OCI-LY7 (cell line): ENCODE measurements at regions not wholly inside any gene's neighbourhood (a gene's known extent, or its start where the extent isn't known, plus 50 kb on each side); places are given as distances from the start of the nearest gene placed in this dataset.

Experiments
- EZH2phosphoT487 ChIP-seq: fragments of 200-600 bp; sonication (generic); IDR thresholded peaks from 2 replicates; pipeline ENCODE4 v1.6.1; 2018; ENCODE audit warnings: low read depth, borderline replicate concordance, mild to moderate bottlenecking, mixed run types, antibody characterized with exemption, low read length, moderate library complexity, mixed read lengths
- TF ChIP-seq, protein P1 (sequence below): fragments of 200-600 bp; sonication (generic); conservative IDR thresholded peaks from 2 replicates; pipeline ENCODE4 v1.5.1; 2014; ENCODE audit warnings: mild to moderate bottlenecking, antibody characterized with exemption, low read length, moderate library complexity, mixed read lengths

DNA sequence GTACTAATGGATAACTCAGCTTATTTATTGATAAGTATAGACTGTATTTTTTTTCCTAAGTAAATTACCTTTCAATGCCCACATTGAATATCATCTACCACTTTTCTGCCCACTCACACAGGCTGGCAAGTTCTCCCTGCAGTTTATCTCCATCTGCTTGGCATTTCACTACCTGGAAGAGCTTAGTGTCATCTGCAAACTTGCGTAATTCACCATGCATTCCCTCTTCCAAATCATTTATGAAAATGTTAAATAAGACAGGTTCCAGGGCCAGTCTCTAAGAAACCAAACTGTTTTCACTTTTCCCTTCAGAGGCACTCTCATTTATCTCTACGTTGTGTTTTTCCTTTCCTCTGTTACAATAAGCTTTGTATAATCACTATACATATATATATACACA is 1076.6 kb downstream of the IGSF11 start:
- TF ChIP-seq, protein P1, sequence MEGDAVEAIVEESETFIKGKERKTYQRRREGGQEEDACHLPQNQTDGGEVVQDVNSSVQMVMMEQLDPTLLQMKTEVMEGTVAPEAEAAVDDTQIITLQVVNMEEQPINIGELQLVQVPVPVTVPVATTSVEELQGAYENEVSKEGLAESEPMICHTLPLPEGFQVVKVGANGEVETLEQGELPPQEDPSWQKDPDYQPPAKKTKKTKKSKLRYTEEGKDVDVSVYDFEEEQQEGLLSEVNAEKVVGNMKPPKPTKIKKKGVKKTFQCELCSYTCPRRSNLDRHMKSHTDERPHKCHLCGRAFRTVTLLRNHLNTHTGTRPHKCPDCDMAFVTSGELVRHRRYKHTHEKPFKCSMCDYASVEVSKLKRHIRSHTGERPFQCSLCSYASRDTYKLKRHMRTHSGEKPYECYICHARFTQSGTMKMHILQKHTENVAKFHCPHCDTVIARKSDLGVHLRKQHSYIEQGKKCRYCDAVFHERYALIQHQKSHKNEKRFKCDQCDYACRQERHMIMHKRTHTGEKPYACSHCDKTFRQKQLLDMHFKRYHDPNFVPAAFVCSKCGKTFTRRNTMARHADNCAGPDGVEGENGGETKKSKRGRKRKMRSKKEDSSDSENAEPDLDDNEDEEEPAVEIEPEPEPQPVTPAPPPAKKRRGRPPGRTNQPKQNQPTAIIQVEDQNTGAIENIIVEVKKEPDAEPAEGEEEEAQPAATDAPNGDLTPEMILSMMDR, result no peak
- TF ChIP-seq EZH2phosphoT487, result no peak
